Uterus (tissue), 3 donors: ENCODE measurements at regions not wholly inside any gene's neighbourhood (a gene's known extent, or its start where the extent isn't known, plus 50 kb on each side); places are given as distances from the start of the nearest gene placed in this dataset.
"Not testable (repeated sequence)": the region's sequence is repeated elsewhere in the genome, so short reads cannot be mapped to it uniquely, and the experiment has no call there.

ENCODE experiments used
- DNase-seq, 2 donors: peaks; one replicate each; pipeline ENCODE4 v3.0.0-alpha.2; 2019 to 2020
- H3K27ac ChIP-seq, 2 donors: fragments of 200-600 bp; sonication (generic); 1 replicate in 1 of 2; 2 replicates in 1 of 2; pipeline ENCODE4 v1.5.1; 2016 to 2018
- H3K27me3 ChIP-seq, 2 donors: fragments of 200-600 bp; sonication (generic); one replicate each; pipeline ENCODE4 v1.5.1; 2018 to 2019; ENCODE audit warnings: control low read depth in 1 of 2
- H3K36me3 ChIP-seq, 2 donors: fragments of 200-600 bp; sonication (generic); one replicate each; pipeline ENCODE4 v1.5.1; 2019; ENCODE audit warnings: control low read depth in 1 of 2
- H3K4me1 ChIP-seq, 2 donors: fragments of 200-600 bp; sonication (generic); one replicate each; pipeline ENCODE4 v1.5.1; 2018 to 2019; ENCODE audit warnings: control low read depth in 1 of 2
- H3K4me3 ChIP-seq, 2 donors: fragments of 200-600 bp; sonication (generic); 1 replicate in 1 of 2; 2 replicates in 1 of 2; pipeline ENCODE4 v1.5.1; 2018 to 2019; ENCODE audit warnings: mild to moderate bottlenecking in 1 of 2
- H3K9me3 ChIP-seq, 2 donors: fragments of 200-600 bp; sonication (generic); one replicate each; pipeline ENCODE4 v1.5.1; 2019; ENCODE audit warnings: control low read depth in 1 of 2
- POLR2A ChIP-seq, 2 donors: fragments of 450-650 bp; IDR thresholded peaks; one replicate each; pipeline ENCODE4 v1.6.1; 2016; ENCODE audit warnings: antibody characterized with exemption in 2 of 2, mild to moderate bottlenecking in 1 of 2, moderate library complexity in 1 of 2
- intact Hi-C: fragments of 100-400 bp; cut with DNase I; formaldehyde crosslinking; loops from one replicate; pipeline ENCODE4 v1.15.1; 2023; ENCODE audit warnings: low total_unique reads
- TF ChIP-seq, protein P1 (sequence below), 4 experiments: fragments of 200-600 bp in 2 of 4; fragments of 450-650 bp in 2 of 4; sonication (generic) in 2 of 4; IDR thresholded peaks; one replicate each; pipeline ENCODE4 v1.5.1; 2016 to 2019; ENCODE audit warnings: antibody characterized with exemption in 4 of 4, mild to moderate bottlenecking in 2 of 4, moderate library complexity in 1 of 4
- donor health status: DM: yes; HTN: yes; CAD: no.

DNA sequence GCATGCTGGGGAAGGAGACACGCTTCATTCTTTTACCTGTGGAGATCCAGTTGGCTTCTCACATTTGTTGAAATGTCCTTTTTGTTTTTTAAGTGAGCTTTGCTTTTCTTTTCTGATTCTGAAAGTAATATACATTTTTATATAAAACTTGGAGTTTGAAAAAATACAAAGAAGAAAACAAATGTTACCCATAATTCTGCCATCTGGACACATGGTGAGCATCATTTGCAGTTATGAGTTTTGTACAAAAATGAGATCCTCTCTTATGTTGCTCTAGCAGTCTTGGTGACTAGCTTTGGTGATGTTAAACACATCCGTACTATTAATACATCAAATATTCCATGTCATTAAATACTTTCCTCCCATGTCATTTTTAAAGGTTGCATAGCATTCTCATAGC lies 101.1 kb upstream of the OTOS start:
- intact Hi-C loops = no loop called here
- Histone ChIP-seq H3K4me1 (no peaks in the 10 kb centered on the region), H3K27me3 (no peaks in the 10 kb centered on the region), H3K36me3 (no peaks in the 10 kb centered on the region), H3K9me3 (no peaks in the 10 kb centered on the region), H3K4me3 (no peak overlapping the region), H3K27ac (no peak overlapping the region)
- no peak for TF ChIP-seq POLR2A (IDR thresholded peaks at IDR 0.05)
- TF ChIP-seq, protein P1, sequence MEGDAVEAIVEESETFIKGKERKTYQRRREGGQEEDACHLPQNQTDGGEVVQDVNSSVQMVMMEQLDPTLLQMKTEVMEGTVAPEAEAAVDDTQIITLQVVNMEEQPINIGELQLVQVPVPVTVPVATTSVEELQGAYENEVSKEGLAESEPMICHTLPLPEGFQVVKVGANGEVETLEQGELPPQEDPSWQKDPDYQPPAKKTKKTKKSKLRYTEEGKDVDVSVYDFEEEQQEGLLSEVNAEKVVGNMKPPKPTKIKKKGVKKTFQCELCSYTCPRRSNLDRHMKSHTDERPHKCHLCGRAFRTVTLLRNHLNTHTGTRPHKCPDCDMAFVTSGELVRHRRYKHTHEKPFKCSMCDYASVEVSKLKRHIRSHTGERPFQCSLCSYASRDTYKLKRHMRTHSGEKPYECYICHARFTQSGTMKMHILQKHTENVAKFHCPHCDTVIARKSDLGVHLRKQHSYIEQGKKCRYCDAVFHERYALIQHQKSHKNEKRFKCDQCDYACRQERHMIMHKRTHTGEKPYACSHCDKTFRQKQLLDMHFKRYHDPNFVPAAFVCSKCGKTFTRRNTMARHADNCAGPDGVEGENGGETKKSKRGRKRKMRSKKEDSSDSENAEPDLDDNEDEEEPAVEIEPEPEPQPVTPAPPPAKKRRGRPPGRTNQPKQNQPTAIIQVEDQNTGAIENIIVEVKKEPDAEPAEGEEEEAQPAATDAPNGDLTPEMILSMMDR (IDR thresholded peaks at IDR 0.05) = no peak
- no peak for DNase-seq

DNA sequence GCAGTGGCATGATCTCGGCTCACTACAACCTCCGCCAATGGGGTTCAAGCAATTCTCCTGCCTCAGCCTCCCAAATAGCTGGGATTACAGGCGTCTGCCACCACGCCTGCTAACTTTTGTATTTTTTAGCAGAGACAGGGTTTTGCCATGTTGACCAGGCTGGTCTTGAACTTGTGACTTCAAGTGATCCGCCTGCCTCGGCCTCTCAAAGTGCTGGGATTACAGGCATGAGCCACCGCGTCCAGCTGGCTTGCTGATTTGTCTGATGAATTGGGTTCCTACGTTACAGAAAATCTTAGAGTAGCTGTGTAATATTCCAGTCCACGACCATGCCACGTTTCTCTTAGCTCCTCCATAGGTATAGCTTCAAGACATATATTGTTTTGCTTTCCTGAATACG lies 102.6 kb upstream of the OTOS start:
- H3K27ac ChIP-seq, H3K4me3 ChIP-seq, DNase-seq, H3K9me3 ChIP-seq, H3K27me3 ChIP-seq, H3K36me3 ChIP-seq, intact Hi-C loops, H3K4me1 ChIP-seq: not testable (repeated sequence)

DNA sequence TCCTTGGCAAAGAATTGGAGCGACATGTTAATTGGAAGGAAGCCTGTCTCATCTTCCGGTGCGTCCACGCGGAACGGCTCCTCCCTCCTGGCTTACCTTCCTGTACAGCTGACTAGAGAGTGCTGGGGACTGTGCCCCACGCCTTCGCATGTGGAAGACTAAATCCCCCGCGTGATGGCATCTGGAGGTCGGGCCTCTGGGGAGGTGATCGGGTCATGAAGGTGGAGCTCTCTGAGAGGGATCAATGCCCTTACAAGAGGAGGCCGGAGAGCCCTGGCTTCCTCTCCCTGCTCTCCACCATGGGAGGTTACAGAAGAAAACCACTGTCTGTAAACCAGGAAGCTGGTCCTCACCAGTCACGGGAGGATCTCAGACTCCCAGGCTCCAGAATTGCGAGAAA lies 104.1 kb upstream of the OTOS start:
- intact Hi-C loops = no loop called here
- Histone ChIP-seq H3K27me3 (no peaks in the 10 kb centered on the region), H3K4me1 (no peaks in the 10 kb centered on the region), H3K9me3 (no peaks in the 10 kb centered on the region), H3K4me3 (no peak overlapping the region), H3K27ac (no peak overlapping the region), H3K36me3 (no peaks in the 10 kb centered on the region)
- TF ChIP-seq, protein P1 (IDR thresholded peaks at IDR 0.05) = no peak
- TF ChIP-seq POLR2A (IDR thresholded peaks at IDR 0.05) = no peak
- DNase-seq = no peak

DNA sequence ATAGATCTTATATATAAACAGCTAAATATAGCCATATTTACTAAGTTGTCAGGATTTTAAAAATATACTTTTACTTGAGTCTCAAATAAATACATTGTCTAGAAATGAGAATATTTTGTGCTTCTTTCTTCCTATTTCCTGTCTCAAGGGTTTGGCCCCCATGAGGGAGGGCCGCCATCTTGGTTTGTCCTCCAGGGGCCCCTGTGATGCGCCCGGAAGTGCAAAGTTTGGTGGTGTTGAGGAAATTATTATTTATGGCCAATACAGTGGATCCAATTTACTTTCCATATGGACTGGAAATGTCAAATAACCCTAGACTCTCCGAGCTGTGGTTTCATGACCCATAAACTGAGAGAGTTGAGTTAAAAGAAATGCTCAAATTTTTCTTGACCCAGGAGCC lies 104.7 kb upstream of the OTOS start:
- Histone ChIP-seq H3K4me3 (no peak overlapping the region), H3K27ac (no peak overlapping the region), H3K27me3 (no peaks in the 10 kb centered on the region), H3K4me1 (no peaks in the 10 kb centered on the region), H3K36me3 (no peaks in the 10 kb centered on the region), H3K9me3 (no peaks in the 10 kb centered on the region)
- intact Hi-C loops = no loop called here
- no peak for DNase-seq
- TF ChIP-seq, protein P1 (IDR thresholded peaks at IDR 0.05) = no peak
- TF ChIP-seq POLR2A (IDR thresholded peaks at IDR 0.05) = no peak

DNA sequence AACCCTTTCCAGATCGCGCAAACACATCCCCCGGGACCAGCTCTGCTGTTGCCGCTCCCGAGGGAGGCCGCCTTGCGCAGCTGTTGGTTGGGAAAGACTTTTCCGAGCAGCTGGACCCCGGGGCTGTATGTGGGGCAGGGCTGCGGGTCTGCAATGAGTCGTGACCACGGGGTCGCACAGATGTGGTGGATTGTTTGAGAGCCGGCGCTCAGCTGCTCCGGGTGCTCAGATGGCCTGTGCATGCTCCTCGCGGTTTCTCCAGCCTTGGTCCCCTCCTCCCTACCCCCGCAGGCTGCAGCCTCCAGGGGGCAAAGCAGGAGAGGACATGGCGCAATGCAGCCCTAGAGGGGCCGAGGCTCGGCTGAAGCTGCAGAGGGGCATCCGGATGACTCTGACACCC lies 105.2 kb upstream of the OTOS start:
- peak in 1 of 2 donors; percentile 31 for DNase-seq

More for the DNA sequence above, 105.2 kb upstream of the OTOS start:
- Histone ChIP-seq H3K36me3 (no peaks in the 10 kb centered on the region), H3K27me3 (no peaks in the 10 kb centered on the region), H3K4me3 (no peak overlapping the region), H3K4me1 (peaks cover 2 to 3% of the 10 kb centered on the region in 2 donors), H3K27ac (no peak overlapping the region), H3K9me3 (no peaks in the 10 kb centered on the region)
- intact Hi-C loops = no loop called here
- TF ChIP-seq, protein P1 (IDR thresholded peaks at IDR 0.05) = no peak
- no peak for TF ChIP-seq POLR2A (IDR thresholded peaks at IDR 0.05)
